ELF-1 (cell line): ENCODE measurements at regions not wholly inside any gene's neighbourhood (a gene's known extent, or its start where the extent isn't known, plus 50 kb on each side); places are given as distances from the start of the nearest gene placed in this dataset.
"Not testable (repeated sequence)": the region's sequence is repeated elsewhere in the genome, so short reads cannot be mapped to it uniquely, and the experiment has no call there.

Source experiments
- DNase-seq: peaks from one replicate; pipeline ENCODE4 v3.0.0-alpha.2; 2016; ENCODE audit warnings: low read depth, low spot score

DNA sequence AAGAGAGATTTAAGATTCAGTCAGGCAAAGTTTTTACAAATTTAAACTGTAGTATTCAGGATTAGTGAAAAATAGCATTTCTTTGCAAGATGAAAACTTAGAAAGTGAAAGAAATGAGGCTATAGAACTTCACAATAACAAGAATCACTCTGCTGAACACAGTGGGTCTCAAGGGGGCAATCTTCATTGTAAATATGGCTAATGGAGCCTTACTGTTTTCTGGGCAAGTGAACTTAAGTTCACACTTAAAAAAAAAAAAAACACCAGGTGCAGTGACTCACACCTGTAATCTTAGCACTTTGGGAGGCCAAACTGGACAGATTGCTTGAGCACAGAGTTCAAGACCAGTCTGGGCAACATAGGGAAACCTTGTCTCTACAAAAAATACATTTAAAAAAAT is 175.9 kb upstream of the SNX2 start:
- no peak for DNase-seq

DNA sequence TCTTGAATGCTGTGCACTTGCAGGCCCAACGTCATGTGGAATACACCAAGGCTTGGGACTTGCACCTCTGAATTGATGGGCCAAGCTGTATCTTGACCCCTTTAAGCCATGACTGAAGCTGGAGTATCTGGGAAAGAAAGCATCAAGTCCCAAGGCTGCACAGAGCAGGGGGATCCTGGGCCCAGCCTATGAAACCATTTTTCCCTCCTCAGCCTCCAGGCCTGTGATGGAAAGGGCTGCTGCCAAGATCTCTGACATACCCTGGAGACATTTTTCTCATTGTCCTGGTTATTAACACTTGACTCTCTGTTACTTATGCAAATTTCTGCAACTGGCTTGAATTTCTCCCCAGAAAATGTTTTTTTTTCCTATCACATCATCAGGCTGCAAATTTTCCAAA is 174.0 kb upstream of the SNX2 start:
- DNase-seq = no peak

DNA sequence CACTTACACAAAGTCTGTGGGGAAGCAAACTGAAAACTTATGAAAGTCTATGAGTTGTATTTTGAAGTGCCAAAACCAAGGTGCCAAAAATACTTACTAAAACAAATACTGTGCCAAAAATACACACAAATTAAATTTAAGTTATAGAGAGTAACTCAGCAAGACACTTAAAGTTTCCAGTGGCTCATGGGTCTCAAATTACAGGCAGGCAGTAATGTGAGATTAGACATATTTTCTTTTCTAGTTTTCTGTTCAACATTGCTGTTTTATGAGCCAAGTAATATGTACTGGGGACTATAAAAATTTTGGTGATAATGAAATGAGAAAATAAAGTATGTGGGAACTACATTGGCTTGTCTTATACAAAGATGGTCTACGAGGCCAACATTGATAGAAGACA is 172.2 kb upstream of the SNX2 start:
- no peak for DNase-seq

DNA sequence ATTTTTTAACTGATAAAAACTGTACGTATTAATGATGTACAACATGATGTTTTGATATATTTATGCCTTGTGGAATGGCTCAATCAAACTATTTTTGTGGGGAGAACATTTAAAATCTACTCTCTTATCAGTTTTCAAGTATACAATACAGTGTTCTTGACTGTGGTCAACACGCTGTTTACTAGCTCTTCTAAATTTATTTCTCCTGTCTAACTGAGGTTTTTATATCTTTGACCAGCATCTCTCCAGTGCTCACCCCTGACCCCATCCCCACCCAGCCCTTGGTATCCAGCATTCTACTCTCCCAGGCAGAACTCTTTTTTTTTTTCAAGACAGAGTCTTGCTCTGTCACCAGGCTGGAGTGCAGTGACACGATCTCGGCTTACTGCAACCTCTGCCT is 169.6 kb upstream of the SNX2 start:
- no peak for DNase-seq

DNA sequence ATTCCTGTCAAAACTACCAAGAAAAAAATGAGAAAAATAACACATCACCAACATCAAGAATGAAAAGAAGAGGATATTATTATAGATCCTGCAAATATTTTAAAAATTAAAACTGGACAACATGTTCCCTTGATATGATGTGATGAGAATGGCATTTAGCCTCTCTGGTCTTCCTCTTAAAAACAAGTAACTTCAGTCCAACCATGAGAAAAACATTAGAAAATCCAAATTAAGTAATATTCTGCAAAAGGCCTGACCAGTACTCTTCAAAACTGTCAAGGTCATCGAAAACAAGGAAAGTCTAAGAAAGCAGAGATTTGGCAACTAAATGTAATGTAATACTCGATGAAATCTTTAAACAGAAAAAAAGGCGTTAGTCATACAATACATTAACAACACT is 167.1 kb upstream of the SNX2 start:
- DNase-seq = no peak

DNA sequence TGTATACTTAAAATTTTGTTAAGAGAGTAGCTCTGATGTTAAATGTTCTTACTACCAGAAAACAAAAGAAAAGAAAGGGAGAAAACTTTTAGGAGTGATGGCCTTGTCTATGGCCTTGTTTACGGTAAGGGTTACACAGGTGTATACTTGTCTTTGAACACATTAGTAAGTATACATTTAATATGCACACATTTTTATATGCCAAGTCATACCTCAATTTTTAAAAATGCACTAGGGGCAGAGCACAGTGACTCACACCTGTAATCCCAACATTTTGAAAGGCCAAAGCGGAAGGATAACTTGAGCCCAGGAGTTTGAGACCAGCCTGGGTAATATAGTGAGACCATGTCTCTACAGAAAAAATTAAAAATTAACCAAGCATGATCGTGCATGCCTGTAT is 166.7 kb upstream of the SNX2 start:
- DNase-seq = no peak

DNA sequence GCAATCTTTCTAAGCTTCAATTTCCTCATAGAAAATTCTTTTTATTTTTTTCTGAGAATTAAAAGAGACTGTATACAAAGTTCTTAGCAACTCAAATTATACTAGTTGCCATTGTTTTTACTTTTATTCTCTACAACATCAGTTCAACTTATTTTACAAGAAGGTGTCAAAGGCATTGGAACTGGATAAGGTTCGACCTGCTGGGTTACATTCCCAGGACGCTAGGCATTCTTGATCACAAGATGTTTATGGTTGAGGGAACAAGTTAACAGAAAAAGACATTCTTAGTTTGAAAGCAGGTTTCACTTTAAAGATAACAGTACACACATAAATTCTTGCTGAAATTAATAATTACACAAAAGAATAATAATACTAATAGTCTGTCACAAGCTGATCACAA is 163.5 kb upstream of the SNX2 start:
- peak; percentile 29 for DNase-seq

DNA sequence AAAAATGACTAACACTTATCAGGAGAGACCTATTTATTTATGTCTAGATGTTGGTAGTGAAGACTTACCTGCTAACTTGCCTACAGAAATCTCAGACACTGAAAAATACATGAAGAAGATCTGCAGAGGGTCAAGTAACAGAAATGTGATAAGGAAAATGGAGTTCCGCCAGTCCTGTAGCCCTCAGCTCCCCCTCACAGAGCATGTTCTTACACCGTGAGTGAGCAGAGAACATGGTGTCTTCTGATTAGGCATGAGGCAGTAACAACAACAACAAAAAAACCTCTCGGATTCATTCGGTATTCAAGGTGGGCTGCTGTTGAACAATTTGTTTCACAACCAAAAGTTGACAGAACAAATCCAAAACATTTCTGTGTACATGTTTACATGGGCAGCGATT is 162.0 kb upstream of the SNX2 start:
- peak; percentile 10 for DNase-seq

DNA sequence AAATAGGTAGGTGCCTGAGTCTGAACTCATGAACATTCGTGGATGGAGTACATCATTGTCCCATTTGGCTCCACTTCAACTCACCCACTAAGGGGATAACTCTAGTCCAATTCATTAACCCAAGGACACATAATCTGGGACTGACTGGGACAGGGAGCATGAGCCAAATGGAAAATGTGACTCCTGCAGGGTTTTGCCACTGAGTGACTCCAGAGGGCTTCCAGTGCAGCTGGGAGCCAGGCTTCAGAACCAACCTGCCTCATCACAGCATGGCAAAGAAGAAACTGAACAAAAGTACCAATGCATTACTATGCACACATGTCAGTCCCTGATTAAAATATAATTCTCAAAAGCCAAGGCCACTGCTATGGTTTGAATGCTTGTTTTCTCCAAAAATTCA is 159.7 kb upstream of the SNX2 start:
- no peak for DNase-seq

DNA sequence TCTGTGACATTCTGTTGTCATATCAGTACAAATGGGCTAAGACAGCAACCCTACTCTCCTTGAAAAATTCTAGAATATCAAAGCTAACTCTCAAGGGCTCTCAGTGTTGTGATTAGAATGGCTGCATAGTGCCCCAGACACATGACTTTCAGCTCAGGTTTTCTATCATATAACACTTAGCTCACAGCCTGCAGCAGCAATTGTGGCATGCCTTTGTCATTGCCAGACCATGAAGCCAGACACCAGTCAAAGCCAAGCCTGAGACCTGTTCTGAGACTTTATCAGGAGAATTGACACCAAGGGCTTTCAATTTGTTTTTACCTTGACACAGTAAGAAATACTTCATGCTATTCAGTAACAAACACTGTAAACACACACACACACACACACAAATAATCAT is 159.0 kb upstream of the SNX2 start:
- DNase-seq = no peak

DNA sequence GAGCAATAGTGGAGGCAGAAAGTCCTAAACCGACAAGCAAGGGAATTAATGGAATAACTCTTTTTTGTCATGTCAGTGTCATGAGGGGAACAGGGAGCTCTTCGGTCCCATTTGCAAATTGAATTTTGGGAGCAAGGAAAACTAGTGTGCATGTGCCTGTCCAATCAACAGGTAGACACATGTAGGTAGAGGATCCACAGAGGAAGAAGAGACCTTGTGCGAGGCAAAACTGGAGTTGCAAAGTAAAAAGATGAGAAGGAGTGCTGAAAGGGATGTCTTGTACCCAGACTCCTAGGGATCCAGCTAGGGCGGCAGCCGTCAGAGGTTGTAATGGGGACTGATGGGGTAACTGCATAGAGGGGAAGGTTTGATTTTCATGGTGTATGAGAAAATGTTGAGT is 156.8 kb upstream of the SNX2 start:
- DNase-seq = not testable (repeated sequence)

DNA sequence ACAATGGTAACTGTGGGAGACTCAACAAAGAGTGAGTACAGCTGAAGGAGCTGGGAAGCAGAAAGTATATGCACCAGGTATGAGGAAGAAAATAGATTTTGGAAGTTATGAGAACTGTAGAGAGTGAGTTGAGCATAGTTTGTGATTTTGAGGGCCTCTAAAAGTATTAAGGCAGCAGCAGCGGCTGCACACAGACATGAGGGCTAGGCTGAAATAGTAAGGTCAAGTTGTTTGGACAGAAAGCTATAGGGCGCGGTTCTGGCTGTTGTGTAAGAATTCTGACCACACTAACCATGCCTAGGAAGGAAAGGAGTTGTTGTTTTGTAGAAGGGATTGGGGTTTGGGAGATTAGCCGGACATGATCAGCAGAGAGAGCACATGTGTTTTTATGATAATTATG is 154.1 kb upstream of the SNX2 start:
- DNase-seq = not testable (repeated sequence)

DNA sequence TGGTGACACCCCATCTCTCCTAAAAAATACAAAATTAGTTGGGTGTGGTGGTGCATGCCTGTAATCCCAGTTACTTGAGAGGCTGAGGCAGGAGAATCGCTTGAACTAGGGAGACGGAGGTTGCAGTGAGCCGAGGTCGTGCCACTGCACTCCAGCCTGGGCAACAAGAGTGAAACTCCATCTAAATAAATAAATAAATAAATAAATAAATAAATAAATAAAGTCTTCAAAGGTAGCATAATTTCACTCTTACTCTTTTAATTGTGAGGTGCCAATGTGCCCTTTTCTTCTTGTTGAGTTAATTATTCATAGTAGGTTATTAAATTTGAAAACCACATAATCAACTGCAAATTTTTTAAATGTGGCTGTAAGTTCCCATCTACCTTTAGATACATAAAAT is 146.2 kb upstream of the SNX2 start:
- DNase-seq = not testable (repeated sequence)

DNA sequence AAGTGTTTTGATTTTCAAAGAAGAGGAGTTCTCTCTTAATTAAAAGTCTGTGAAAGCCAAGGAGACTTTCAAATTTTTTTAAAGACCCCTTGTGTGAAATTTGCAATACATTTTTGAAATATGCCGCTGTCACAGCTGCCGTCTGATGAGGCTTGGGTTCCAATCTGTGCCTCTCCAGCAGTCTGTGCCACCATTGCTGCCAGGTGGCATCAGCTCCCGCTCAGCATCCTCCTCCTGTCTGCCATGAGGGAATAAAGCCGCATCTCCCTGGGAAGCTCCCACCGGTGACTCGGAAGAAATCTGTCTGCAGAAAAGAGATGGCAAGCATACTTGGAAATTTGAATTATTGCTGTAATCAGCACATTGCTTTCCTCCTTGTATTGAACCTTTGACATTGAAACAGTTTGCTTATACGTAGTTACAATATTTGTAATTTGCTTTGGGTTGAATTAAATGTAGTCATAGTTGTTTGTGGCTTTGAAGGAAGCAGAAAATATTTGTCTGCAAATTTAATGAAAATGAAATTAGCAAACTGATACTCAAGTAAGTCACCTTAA is 145.7 kb upstream of the SNX2 start:
- DNase-seq = no peak

DNA sequence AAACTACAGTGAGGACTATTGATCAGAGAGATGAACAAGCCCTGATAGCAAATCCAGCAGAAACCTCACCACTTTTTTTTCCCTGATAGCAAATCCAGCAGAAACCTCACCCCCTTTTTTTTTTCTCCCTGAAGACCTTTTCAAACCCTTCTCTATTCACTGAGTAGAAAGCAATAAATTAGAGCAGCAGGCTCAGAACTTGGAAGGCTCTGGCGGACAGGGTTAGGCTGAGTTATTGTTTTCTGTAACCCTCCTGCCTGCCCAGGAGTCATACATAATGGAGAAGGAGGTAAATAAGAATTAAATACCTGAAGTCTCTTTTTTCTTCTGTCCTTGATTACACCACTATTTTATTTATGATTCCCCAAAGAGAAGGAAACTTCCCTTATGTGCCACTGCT is 136.3 kb upstream of the SNX2 start:
- no peak for DNase-seq

DNA sequence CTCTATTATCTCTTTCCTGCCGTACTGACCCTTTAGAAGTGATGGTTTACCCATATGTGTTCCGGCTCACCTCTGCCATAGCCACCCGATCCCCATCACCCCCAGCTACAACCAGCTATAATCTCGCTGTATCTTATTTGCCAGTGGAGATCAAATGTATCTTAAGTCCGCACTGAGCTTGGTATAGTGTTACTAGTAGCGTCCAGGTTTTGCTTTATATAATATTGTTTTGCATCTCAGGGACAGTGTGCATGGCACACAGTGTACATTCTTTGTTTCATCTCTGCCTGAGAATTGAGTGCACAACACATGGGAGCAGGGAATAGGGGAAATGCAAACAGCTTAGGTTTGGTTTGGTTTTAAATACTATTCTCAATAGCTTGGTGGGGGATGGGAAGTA is 135.8 kb upstream of the SNX2 start:
- DNase-seq = no peak

DNA sequence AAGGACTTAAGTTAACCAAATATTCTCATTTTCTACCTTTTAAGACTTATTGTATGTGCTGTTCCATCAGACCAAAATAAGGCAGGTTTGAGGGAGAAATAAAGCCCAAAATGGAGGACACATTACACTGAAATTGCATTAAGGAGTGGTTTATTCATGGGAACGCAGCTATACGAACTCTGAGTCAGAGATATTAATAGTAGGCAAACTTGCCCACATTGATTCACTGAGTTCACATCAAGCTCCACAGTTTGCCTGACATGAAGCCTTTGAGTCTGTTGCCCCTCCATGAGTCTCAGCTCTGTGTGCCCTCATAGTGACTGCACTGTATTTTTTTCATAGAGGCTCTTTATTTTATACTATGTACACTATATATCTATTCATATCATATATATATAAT is 135.0 kb upstream of the SNX2 start:
- DNase-seq = no peak

DNA sequence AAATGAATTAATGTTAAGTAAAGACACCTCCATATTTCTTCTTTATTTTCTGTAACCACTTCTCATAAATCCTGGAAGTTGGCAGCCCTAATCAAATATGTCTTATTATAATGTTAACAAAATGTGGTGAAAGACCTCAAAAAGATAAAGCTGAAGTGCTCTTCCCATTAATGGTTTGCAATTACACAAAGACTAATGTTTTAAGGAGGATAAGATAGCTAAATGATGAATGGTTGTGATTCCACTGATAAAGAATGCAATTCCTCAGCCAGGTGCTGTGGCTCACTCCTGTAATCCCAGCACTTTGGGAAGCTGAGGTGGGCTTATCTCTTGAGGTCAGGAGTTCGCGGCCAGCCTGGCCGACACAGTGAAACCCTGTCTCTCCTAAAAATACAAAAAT is 125.8 kb upstream of the SNX2 start:
- no peak for DNase-seq

DNA sequence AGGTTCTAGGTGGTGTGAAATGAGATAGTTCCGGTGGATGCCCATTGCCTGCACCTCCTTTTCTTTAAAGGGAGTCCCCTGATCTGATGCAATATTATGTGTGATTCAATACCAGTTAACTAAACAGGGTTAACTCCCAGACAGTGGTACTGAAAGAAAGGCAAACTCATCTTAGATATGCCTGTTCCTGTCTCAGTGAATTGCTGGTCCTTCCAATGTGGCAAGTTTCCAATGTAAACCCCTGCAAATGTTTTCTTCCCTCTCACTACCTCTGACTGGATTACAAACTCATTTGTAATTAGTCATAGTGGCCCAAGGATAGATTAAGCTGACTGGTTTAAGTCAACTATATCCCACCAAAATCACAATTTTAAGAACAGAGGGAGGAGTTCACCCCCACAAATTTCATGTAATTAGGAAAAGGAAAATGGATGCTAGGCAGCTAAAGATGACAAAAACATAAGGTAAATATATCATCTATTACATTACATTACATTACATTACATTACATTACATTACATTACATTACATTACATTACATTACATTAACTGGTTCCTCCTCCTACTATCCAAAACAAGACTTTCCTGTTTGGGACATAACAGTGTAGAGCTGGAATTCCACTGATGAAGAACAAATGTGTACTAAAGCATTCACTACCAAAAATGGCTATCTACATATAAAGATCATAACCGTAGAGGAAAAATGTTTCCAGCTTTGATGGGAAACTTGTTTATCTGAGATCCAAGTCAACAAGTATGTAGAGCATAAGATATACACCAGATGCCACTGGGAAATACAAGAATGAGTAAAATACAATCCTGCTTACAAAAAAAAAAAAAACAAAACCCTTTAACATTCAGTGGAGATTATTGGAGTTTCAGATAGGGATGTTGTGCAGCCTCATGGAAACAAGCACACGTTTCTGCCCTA is 121.5 kb upstream of the SNX2 start:
- no peak for DNase-seq

DNA sequence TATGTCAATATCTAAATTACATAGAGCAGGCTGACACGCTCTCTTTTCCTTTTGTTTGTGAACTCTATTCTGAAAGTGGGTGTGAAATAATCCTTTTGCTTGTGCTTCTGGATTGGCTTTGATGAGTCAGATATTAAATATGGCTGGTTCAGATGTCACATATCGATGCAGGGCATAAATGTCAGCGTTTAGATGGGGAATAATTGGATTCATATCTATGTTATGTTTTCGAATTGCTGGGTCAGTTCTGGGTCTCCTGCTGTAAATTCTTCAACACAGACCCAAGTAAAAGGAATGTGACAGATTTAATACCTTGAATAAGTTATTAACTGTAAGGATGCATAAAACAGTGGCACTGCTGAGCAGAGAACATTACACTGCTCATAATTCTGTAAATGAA is 118.7 kb upstream of the SNX2 start:
- no peak for DNase-seq

DNA sequence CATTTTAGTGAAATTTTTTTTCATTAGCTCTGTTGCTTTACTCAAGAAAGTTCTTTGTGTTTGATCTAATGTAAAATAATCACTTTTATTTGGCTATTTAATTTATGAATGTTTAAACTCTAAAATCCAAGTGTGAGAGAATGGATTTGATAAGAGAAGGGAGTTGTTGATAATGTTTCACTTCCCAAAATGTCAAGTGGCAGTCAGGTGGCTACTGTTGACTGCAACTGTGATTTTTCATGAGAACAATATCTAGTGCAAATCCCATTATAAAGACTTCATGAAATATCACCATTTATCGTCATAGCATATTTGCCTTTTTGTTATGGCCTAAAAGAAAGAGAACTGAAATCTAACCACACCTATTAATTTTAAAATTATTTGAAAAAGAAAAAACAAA is 118.3 kb upstream of the SNX2 start:
- DNase-seq = no peak

DNA sequence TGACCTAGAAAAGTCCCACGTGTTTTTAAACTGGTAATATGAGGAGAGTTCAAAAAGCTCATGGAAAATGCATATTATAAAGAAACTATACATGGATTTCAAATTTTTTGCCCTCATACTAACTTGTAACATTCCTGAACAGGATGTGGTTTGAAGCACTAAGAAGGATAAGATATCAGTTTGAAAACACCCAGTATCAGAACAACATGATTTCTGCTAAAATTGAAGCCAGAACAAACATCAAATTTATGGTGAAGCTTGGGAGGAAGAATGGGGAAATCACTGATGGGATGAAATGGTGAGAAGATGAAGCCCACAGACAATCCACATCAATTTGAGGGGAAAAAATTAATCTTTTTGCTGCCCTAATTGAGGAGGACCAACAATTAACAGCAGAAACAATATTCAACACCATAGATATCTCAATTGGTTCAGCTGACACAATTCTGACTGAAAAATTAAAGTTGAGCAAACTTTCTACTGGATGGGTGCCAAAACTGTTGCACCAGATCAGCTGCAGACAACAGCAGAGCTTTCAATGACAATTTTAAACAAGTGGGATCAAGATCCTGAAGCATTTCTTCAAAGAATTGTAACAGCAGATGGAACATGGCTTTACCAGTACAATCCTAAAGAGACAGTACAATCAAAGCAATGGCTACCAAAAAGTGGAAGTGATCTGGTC is 113.2 kb upstream of the SNX2 start:
- no peak for DNase-seq

DNA sequence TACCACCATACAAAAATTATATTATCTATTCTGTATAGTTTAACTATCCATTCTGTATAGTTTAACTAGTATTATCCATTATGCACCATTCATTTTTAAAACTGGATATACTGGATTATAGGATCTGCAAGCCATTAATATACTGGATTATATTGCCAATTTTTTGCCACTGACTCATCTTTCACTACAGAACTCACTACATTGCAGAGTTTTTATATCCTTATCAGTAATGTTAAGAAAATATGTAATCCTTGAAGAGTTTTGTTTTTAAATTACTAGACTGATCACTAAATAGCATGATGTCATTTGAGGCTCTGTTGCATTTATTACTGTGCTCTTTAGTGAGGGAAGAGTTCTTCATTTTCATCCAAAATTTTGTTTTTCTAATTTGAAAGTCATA is 109.8 kb upstream of the SNX2 start:
- DNase-seq = no peak
